ENCODE measurements at regions not wholly inside any gene's neighbourhood (a gene's known extent, or its start where the extent isn't known, plus 50 kb on each side); places are given as distances from the start of the nearest gene placed in this dataset.

GRCh38 chr16:80427795-80428194, 113.0 kb upstream of the DYNLRB2 start:
- ChIA-PET CTCF (no interaction called here), POLR2A (no interaction called here)
- DNase-seq (ENCODE audit: extremely low spot score), result no peak
- TF ChIP-seq ELF4 (IDR thresholded peaks at IDR 0.05) (no peak), L3MBTL2 (conservative IDR thresholded peaks at IDR 0.05) (no peak), BHLHE40 (IDR thresholded peaks at IDR 0.05; ENCODE audit: borderline replicate concordance) (no peak), NFRKB (IDR thresholded peaks at IDR 0.05) (no peak), HDGF (IDR thresholded peaks at IDR 0.05; ENCODE audit: borderline replicate concordance) (no peak), FOXM1 (IDR thresholded peaks at IDR 0.05; ENCODE audit: borderline replicate concordance) (no peak), FOXA1 (IDR thresholded peaks at IDR 0.05) (no peak)

- ChIA-PET POLR2A (no interaction called here), CTCF (no interaction called here)
- no peak for DNase-seq (ENCODE audit: extremely low spot score)
- TF ChIP-seq BHLHE40 (IDR thresholded peaks at IDR 0.05; ENCODE audit: borderline replicate concordance) (no peak), HDGF (IDR thresholded peaks at IDR 0.05; ENCODE audit: borderline replicate concordance) (no peak), SP1 (IDR thresholded peaks at IDR 0.05) (no peak), FOXA1 (IDR thresholded peaks at IDR 0.05) (no peak), FOXM1 (IDR thresholded peaks at IDR 0.05; ENCODE audit: borderline replicate concordance) (no peak), LEF1 (IDR thresholded peaks at IDR 0.05; ENCODE audit: borderline replicate concordance) (no peak), FOXK2 (IDR thresholded peaks at IDR 0.05) (no peak), ARNT (IDR thresholded peaks at IDR 0.05) (no peak), CTBP1 (IDR thresholded peaks at IDR 0.05; ENCODE audit: borderline replicate concordance) (no peak), ELF4 (IDR thresholded peaks at IDR 0.05) (no peak), SUZ12 (IDR thresholded peaks at IDR 0.05) (no peak), NFRKB (IDR thresholded peaks at IDR 0.05) (no peak)
These were observed 122.1 kb upstream of the DYNLRB2 start for GRCh38 chr16:80418517-80419355.

GRCh38 chr16:80417706-80418271, 123.0 kb upstream of the DYNLRB2 start:
- no peak for TF ChIP-seq FOXM1 (IDR thresholded peaks at IDR 0.05; ENCODE audit: borderline replicate concordance)
- TF ChIP-seq SUZ12 (IDR thresholded peaks at IDR 0.05), result no peak
- no peak for TF ChIP-seq NFRKB (IDR thresholded peaks at IDR 0.05)
- no peak for TF ChIP-seq L3MBTL2 (conservative IDR thresholded peaks at IDR 0.05)
- TF ChIP-seq HDGF (IDR thresholded peaks at IDR 0.05; ENCODE audit: borderline replicate concordance), result no peak
- CTCF ChIA-PET, result no interaction called here
- no peak for DNase-seq (ENCODE audit: extremely low spot score)
- POLR2A ChIA-PET, result no interaction called here

DNA sequence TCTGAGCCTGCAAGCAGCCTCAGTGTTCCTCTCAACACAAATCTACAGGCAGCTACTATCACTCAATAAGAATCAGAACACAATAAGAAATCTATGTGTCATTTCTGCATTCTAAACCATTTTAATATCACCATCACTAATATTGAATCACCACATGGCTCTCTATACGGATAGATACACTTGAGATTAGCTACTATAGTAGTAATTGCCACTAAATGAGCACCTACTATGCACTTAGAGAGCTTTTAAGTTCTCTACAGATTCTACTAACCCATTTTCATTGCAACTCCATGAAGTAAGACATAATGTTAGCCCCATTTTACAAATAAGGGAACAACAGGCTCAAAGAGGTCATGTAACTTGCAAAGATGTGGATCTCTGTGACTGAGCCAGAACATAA, 132.8 kb upstream of the DYNLRB2 start:
- TF ChIP-seq SP1 (IDR thresholded peaks at IDR 0.05), result no peak
- TF ChIP-seq ELF4 (IDR thresholded peaks at IDR 0.05), result no peak
- TF ChIP-seq TARDBP (IDR thresholded peaks at IDR 0.05), result no peak
- no peak for TF ChIP-seq CTBP1 (IDR thresholded peaks at IDR 0.05; ENCODE audit: borderline replicate concordance)
- TF ChIP-seq SUZ12 (IDR thresholded peaks at IDR 0.05), result no peak
- TF ChIP-seq L3MBTL2 (conservative IDR thresholded peaks at IDR 0.05), result no peak
- TF ChIP-seq ZNF384 (IDR thresholded peaks at IDR 0.05), result no peak
- TF ChIP-seq FOXK2 (IDR thresholded peaks at IDR 0.05), result no peak
- TF ChIP-seq FOXA1 (IDR thresholded peaks at IDR 0.05), result no peak
- TF ChIP-seq, protein P1, sequence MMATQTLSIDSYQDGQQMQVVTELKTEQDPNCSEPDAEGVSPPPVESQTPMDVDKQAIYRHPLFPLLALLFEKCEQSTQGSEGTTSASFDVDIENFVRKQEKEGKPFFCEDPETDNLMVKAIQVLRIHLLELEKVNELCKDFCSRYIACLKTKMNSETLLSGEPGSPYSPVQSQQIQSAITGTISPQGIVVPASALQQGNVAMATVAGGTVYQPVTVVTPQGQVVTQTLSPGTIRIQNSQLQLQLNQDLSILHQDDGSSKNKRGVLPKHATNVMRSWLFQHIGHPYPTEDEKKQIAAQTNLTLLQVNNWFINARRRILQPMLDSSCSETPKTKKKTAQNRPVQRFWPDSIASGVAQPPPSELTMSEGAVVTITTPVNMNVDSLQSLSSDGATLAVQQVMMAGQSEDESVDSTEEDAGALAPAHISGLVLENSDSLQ (IDR thresholded peaks at IDR 0.05), result no peak
- TF ChIP-seq FOXM1 (IDR thresholded peaks at IDR 0.05; ENCODE audit: borderline replicate concordance), result no peak
- TF ChIP-seq LEF1 (IDR thresholded peaks at IDR 0.05; ENCODE audit: borderline replicate concordance), result no peak
- TF ChIP-seq BHLHE40 (IDR thresholded peaks at IDR 0.05; ENCODE audit: borderline replicate concordance), result no peak
- no peak for TF ChIP-seq HDGF (IDR thresholded peaks at IDR 0.05; ENCODE audit: borderline replicate concordance)
- no peak for TF ChIP-seq NFRKB (IDR thresholded peaks at IDR 0.05)
- TF ChIP-seq ARNT (IDR thresholded peaks at IDR 0.05), result no peak
- DNase-seq (ENCODE audit: extremely low spot score), result no peak
- ChIA-PET POLR2A (no interaction called here), CTCF (no interaction called here)

DNA sequence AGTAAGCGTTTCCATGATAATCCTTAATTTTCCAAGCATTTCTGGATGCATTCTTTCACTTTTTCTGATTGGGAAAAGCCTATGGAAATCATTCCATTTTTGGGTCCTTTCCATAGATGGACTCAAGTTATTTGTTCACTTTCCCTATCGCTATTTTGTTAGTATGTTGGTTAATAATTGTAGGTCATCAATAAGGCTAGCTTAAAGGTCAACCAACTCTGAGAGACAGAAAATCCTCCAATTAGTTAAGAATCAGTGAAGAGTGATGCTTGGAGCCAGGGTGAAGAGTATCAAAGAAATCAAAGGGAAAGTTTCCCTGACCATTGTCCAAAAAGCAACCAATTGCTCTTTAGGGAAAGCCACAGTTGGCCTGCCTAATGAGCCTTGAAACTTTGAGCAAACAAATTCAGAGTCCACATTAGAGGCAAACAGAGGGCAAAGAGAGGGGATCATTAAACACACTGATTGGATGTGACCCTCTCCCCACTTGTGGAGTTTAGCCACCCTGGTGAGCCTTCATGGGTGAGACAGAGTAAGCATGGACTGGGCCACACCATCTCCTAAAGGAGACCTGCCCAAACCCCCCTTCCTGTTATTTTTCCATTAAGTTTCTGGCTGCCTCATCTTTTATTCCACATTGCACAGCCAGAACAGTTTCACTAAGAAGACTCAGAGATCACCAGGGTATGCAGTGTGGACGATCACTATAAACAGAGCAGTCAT, 133.4 kb upstream of the DYNLRB2 start:
- ChIA-PET CTCF (no interaction called here), POLR2A (no interaction called here)
- TF ChIP-seq TARDBP (IDR thresholded peaks at IDR 0.05) (no peak), L3MBTL2 (conservative IDR thresholded peaks at IDR 0.05) (no peak), CTBP1 (IDR thresholded peaks at IDR 0.05; ENCODE audit: borderline replicate concordance) (no peak), FOXM1 (IDR thresholded peaks at IDR 0.05; ENCODE audit: borderline replicate concordance) (no peak), FOXK2 (IDR thresholded peaks at IDR 0.05) (no peak), BHLHE40 (IDR thresholded peaks at IDR 0.05; ENCODE audit: borderline replicate concordance) (no peak), HDGF (IDR thresholded peaks at IDR 0.05; ENCODE audit: borderline replicate concordance) (no peak), NFRKB (IDR thresholded peaks at IDR 0.05) (no peak)
- DNase-seq (ENCODE audit: extremely low spot score), result no peak

GRCh38 chr16:80404847-80405246, 135.9 kb upstream of the DYNLRB2 start:
- POLR2A ChIA-PET, result no interaction called here
- TF ChIP-seq FOXM1 (IDR thresholded peaks at IDR 0.05; ENCODE audit: borderline replicate concordance) (no peak), TARDBP (IDR thresholded peaks at IDR 0.05) (no peak), LEF1 (IDR thresholded peaks at IDR 0.05; ENCODE audit: borderline replicate concordance) (no peak), HDGF (IDR thresholded peaks at IDR 0.05; ENCODE audit: borderline replicate concordance) (no peak)
- no peak for DNase-seq (ENCODE audit: extremely low spot score)
- CTCF ChIA-PET, result no interaction called here

DNA sequence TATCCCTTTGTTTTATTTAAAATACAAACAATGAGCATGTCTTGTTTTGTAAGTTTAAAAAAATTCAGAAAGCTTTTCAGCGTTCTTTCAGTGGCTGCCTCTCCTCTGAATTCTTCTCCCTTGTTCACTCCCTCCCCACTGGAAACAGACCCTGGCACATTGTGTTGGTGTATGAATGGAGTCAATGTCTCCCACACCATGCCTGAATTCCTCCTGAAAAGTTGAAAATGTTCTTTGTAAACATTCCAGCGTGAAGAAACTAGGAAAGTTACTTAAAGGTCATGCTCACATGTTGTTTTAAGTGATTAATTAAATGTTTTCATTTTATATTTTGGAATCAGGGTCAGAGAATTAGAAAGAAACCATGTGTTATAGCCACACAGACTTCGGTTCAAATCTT, 136.9 kb upstream of the DYNLRB2 start:
- TF ChIP-seq FOXA1 (IDR thresholded peaks at IDR 0.05) (no peak), L3MBTL2 (conservative IDR thresholded peaks at IDR 0.05) (no peak), ELF4 (IDR thresholded peaks at IDR 0.05) (no peak), ZNF384 (IDR thresholded peaks at IDR 0.05) (no peak), SUZ12 (IDR thresholded peaks at IDR 0.05) (no peak), TARDBP (IDR thresholded peaks at IDR 0.05) (no peak), CTBP1 (IDR thresholded peaks at IDR 0.05; ENCODE audit: borderline replicate concordance) (no peak), SP1 (IDR thresholded peaks at IDR 0.05) (no peak), FOXK2 (IDR thresholded peaks at IDR 0.05) (no peak)
- TF ChIP-seq, protein P1 (IDR thresholded peaks at IDR 0.05), result no peak
- ChIA-PET POLR2A (no interaction called here), CTCF (no interaction called here)
- DNase-seq (ENCODE audit: extremely low spot score), result no peak
